ENCODE measurements at regions not wholly inside any gene's neighbourhood (a gene's known extent, or its start where the extent isn't known, plus 50 kb on each side); places are given as distances from the start of the nearest gene placed in this dataset.

DNA sequence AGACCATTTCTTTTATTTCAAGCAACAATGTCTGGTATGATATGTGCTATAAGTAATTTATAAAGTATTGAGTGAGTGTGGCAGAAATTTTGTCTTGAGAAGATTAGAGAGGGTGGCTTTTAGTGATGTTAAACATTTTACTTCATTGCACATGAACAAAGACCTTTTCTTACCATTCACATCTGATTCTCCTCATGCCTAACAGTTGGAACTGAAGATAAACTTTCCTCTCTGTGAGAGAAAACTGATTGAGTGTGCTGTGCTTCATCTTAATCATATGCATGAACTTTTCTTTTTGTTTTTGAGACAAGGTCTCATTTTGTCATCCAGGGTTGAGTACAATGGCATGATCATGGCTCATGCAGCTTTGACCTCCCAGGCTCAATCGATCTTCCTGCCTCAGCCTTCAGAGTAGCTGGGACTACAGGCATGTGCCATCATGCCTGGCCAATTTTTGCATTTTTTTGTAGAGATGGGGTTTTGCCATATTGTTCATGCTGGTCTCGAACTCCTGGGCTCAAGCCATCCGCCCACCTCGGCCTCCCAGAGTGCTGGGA, 377.7 kb upstream of the GOLIM4 start:
- no peak for TF ChIP-seq POLR2A (IDR thresholded peaks at IDR 0.05)
- TF ChIP-seq, protein P1, sequence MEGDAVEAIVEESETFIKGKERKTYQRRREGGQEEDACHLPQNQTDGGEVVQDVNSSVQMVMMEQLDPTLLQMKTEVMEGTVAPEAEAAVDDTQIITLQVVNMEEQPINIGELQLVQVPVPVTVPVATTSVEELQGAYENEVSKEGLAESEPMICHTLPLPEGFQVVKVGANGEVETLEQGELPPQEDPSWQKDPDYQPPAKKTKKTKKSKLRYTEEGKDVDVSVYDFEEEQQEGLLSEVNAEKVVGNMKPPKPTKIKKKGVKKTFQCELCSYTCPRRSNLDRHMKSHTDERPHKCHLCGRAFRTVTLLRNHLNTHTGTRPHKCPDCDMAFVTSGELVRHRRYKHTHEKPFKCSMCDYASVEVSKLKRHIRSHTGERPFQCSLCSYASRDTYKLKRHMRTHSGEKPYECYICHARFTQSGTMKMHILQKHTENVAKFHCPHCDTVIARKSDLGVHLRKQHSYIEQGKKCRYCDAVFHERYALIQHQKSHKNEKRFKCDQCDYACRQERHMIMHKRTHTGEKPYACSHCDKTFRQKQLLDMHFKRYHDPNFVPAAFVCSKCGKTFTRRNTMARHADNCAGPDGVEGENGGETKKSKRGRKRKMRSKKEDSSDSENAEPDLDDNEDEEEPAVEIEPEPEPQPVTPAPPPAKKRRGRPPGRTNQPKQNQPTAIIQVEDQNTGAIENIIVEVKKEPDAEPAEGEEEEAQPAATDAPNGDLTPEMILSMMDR (IDR thresholded peaks at IDR 0.05), result no peak

DNA sequence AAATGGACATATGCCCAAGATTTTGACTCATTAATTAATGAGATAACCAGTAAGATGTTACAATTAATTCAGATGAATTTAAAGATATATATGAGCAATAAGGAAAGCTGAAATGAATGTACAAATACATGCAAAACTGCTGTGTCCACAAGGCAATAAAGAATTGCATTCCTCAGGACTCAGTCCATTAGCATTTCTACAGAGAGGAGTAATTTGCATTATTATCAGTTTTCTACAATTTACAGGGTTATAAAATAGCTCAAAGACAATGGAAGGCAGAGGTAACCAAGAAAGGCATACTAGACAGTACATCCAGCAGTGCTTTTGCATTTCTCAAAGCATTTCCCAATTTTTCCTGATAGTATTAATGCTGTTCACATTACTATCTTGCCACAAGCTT, 377.1 kb upstream of the GOLIM4 start:
- TF ChIP-seq POLR2A (IDR thresholded peaks at IDR 0.05), result no peak
- TF ChIP-seq, protein P1 (IDR thresholded peaks at IDR 0.05), result no peak
- intact Hi-C loops (cut with DNase I; ENCODE audit: low total_unique reads), result no loop called here
- H3K36me3 ChIP-seq (ENCODE audit: low read depth, missing control alignments), result no peaks in the 10 kb centered on the region
- DNase-seq, result no peak
- no peak overlapping the region for H3K27ac ChIP-seq
- H3K4me1 ChIP-seq, result no peaks in the 10 kb centered on the region
- no peaks in the 10 kb centered on the region for H3K9me3 ChIP-seq
- H3K27me3 ChIP-seq, result no peaks in the 10 kb centered on the region
- H3K4me3 ChIP-seq, result no peak overlapping the region

More for the DNA sequence above, 377.7 kb upstream of the GOLIM4 start:
- intact Hi-C loops (cut with DNase I; ENCODE audit: low total_unique reads), result no loop called here
- Histone ChIP-seq H3K27ac (no peak overlapping the region), H3K27me3 (no peaks in the 10 kb centered on the region), H3K36me3 (ENCODE audit: low read depth, missing control alignments) (no peaks in the 10 kb centered on the region), H3K9me3 (no peaks in the 10 kb centered on the region), H3K4me1 (no peaks in the 10 kb centered on the region), H3K4me3 (no peak overlapping the region)
- no peak for DNase-seq
- 91 to 96% methylated on average over 4 of the region's 4 CpGs for WGBS, 2 donors

GRCh38 chr3:168470380-168470779, 374.7 kb upstream of the GOLIM4 start:
- Histone ChIP-seq H3K4me1 (no peaks in the 10 kb centered on the region), H3K27me3 (no peaks in the 10 kb centered on the region), H3K4me3 (no peak overlapping the region), H3K9me3 (no peaks in the 10 kb centered on the region), H3K27ac (no peak overlapping the region), H3K36me3 (ENCODE audit: low read depth, missing control alignments) (no peaks in the 10 kb centered on the region)
- WGBS, 2 donors, result 60 to 75% methylated on average over 4 of the region's 4 CpGs
- TF ChIP-seq, protein P1 (IDR thresholded peaks at IDR 0.05), result no peak
- no peak for TF ChIP-seq POLR2A (IDR thresholded peaks at IDR 0.05)
- DNase-seq, result no peak
- intact Hi-C loops (cut with DNase I; ENCODE audit: low total_unique reads), result no loop called here

- intact Hi-C loops (cut with DNase I; ENCODE audit: low total_unique reads), result no loop called here
- no peak overlapping the region for H3K27ac ChIP-seq
- no peak for DNase-seq
- H3K4me3 ChIP-seq, result no peak overlapping the region
- H3K36me3 ChIP-seq (ENCODE audit: low read depth, missing control alignments), result no peaks in the 10 kb centered on the region
- H3K4me1 ChIP-seq, result no peaks in the 10 kb centered on the region
- TF ChIP-seq, protein P1 (IDR thresholded peaks at IDR 0.05), result no peak
- TF ChIP-seq POLR2A (IDR thresholded peaks at IDR 0.05), result no peak
- H3K27me3 ChIP-seq, result no peaks in the 10 kb centered on the region
- H3K9me3 ChIP-seq, result no peaks in the 10 kb centered on the region
- WGBS, 2 donors, result 79 to 83% methylated on average over 3 of the region's 3 CpGs
These were observed 373.7 kb upstream of the GOLIM4 start for GRCh38 chr3:168469436-168469835.

- WGBS, 2 donors, result 65 to 79% methylated on average over 6 of the region's 6 CpGs
- TF ChIP-seq, protein P1 (IDR thresholded peaks at IDR 0.05), result no peak
- TF ChIP-seq POLR2A (IDR thresholded peaks at IDR 0.05), result no peak
- Histone ChIP-seq H3K9me3 (no peaks in the 10 kb centered on the region), H3K4me3 (no peak overlapping the region), H3K27me3 (no peaks in the 10 kb centered on the region), H3K27ac (no peak overlapping the region), H3K4me1 (no peaks in the 10 kb centered on the region), H3K36me3 (ENCODE audit: low read depth, missing control alignments) (no peaks in the 10 kb centered on the region)
- DNase-seq, result peak; percentile 17
- intact Hi-C loops (cut with DNase I; ENCODE audit: low total_unique reads), result no loop called here
These were observed 371.5 kb upstream of the GOLIM4 start for GRCh38 chr3:168467115-168467714.

All from testis (tissue), 2 donors.